Suprapubic skin (tissue), 4 donors: ENCODE measurements at regions not wholly inside any gene's neighbourhood (a gene's known extent, or its start where the extent isn't known, plus 50 kb on each side); places are given as distances from the start of the nearest gene placed in this dataset.

ENCODE experiments used
- EP300 ChIP-seq: sonication (generic); formaldehyde crosslinking; IDR thresholded peaks from one replicate; pipeline ENCODE4 v1.6.1; 2017; ENCODE audit warnings: antibody characterized with exemption
- POLR2A ChIP-seq, 2 donors: fragments of 450-650 bp; IDR thresholded peaks; one replicate each; pipeline ENCODE4 v1.6.1; 2017; ENCODE audit warnings: antibody characterized with exemption in 2 of 2, mild to moderate bottlenecking in 2 of 2, moderate library complexity in 2 of 2
- POLR2AphosphoS5 ChIP-seq, 3 donors: sonication (generic); formaldehyde crosslinking; IDR thresholded peaks; one replicate each; pipeline ENCODE4 v1.6.1; 2017; ENCODE audit warnings: antibody characterized with exemption in 3 of 3
- TF ChIP-seq, protein P1 (sequence below), 2 donors: fragments of 200-600 bp in 1 of 2; fragments of 450-650 bp in 1 of 2; sonication (generic) in 1 of 2; IDR thresholded peaks; one replicate each; pipeline ENCODE4 v1.5.1; 2016 to 2019; ENCODE audit warnings: antibody characterized with exemption in 2 of 2, mild to moderate bottlenecking in 1 of 2, moderate library complexity in 1 of 2

DNA sequence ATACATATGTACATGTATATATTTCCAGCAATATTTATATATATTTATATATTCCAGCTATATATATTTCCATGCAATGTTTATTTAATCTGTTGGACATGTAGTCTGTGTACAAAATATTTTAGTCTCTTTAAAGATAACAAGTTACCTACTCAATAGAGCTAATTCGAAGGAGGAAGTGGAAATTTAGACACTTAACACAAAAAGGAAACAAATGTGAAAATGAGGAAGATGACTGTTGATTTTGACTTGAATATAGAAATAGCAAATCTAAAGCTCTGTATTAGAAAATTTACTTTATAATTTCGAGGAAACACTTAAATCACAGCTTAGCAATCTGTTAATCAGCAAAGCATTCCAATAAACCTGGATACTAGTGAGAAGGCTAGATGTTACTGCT is 1064.4 kb downstream of the PCDH7 start:
- TF ChIP-seq, protein P1, sequence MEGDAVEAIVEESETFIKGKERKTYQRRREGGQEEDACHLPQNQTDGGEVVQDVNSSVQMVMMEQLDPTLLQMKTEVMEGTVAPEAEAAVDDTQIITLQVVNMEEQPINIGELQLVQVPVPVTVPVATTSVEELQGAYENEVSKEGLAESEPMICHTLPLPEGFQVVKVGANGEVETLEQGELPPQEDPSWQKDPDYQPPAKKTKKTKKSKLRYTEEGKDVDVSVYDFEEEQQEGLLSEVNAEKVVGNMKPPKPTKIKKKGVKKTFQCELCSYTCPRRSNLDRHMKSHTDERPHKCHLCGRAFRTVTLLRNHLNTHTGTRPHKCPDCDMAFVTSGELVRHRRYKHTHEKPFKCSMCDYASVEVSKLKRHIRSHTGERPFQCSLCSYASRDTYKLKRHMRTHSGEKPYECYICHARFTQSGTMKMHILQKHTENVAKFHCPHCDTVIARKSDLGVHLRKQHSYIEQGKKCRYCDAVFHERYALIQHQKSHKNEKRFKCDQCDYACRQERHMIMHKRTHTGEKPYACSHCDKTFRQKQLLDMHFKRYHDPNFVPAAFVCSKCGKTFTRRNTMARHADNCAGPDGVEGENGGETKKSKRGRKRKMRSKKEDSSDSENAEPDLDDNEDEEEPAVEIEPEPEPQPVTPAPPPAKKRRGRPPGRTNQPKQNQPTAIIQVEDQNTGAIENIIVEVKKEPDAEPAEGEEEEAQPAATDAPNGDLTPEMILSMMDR (IDR thresholded peaks at IDR 0.05), result no peak
- TF ChIP-seq EP300 (no peak), POLR2AphosphoS5 (IDR thresholded peaks at IDR 0.05) (no peak), POLR2A (IDR thresholded peaks at IDR 0.05) (no peak)
